Endothelial cell of umbilical vein (primary cell): ENCODE measurements at regions not wholly inside any gene's neighbourhood (a gene's known extent, or its start where the extent isn't known, plus 50 kb on each side); places are given as distances from the start of the nearest gene placed in this dataset.

Experiments used
- POLR2A ChIP-seq: IDR thresholded peaks from 2 replicates; pipeline ENCODE4 v1.6.1; 2012; ENCODE audit warnings: low read depth, mild to moderate bottlenecking, control low read depth, low read length
- POLR2AphosphoS5 ChIP-seq: IDR thresholded peaks from 2 replicates; pipeline ENCODE4 v1.6.1; 2012; ENCODE audit warnings: low read depth, mild to moderate bottlenecking, control low read depth, low read length, moderate library complexity; ENCODE audit not compliant: insufficient read depth
- TF ChIP-seq, protein P1 (sequence below), 2 donors: IDR thresholded peaks; 1 replicate in 1 of 2; 2 replicates in 1 of 2; pipeline ENCODE4 v1.5.1; 2011; ENCODE audit warnings: low read length in 2 of 2, mild to moderate bottlenecking in 2 of 2, moderate library complexity in 2 of 2, control low read depth in 1 of 2, inconsistent platforms in 1 of 2, low read depth in 1 of 2; ENCODE audit not compliant: insufficient read depth in 1 of 2; ENCODE audit errors: extremely low read depth in 1 of 2
- TF ChIP-seq, protein P2 (sequence below): IDR thresholded peaks from 2 replicates; pipeline ENCODE4 v1.6.1; 2011; ENCODE audit not compliant: insufficient read depth, insufficient read length

DNA sequence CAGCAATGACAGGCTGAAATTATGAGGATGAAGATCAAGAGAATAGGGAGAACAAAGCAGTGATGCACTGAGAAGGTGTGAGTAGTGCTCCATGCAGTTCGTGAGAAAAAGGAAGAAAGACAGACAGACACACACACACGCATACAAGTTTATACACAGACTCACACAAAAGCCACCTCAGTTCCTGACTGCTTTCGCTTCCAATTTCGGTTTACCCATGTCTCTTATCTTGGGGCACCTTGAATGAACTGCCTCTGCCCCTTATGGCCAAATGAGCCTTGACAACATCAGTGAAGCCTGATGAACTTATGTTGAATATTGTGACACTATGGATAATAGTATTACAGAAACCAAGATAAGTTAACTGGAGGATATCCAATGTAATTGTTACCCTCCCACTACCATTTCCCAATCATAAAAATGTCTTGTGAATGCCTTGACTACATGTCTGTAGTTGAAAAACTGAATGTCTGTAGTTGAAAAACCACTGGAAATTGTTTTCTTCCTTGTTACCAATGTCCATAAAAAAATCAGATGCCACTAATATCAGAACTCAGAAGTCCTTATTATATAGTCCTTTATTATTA, 380.4 kb upstream of the DDHD1 start:
- TF ChIP-seq, protein P1, sequence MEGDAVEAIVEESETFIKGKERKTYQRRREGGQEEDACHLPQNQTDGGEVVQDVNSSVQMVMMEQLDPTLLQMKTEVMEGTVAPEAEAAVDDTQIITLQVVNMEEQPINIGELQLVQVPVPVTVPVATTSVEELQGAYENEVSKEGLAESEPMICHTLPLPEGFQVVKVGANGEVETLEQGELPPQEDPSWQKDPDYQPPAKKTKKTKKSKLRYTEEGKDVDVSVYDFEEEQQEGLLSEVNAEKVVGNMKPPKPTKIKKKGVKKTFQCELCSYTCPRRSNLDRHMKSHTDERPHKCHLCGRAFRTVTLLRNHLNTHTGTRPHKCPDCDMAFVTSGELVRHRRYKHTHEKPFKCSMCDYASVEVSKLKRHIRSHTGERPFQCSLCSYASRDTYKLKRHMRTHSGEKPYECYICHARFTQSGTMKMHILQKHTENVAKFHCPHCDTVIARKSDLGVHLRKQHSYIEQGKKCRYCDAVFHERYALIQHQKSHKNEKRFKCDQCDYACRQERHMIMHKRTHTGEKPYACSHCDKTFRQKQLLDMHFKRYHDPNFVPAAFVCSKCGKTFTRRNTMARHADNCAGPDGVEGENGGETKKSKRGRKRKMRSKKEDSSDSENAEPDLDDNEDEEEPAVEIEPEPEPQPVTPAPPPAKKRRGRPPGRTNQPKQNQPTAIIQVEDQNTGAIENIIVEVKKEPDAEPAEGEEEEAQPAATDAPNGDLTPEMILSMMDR (IDR thresholded peaks at IDR 0.05; ENCODE audit: extremely low read depth in 1 of 2, insufficient read depth in 1 of 2, low read depth in 1 of 2, low read length in 2 of 2): no peak
- TF ChIP-seq POLR2AphosphoS5: no peak
- TF ChIP-seq, protein P2, sequence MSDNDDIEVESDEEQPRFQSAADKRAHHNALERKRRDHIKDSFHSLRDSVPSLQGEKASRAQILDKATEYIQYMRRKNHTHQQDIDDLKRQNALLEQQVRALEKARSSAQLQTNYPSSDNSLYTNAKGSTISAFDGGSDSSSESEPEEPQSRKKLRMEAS: no peak
- no peak for TF ChIP-seq POLR2A
